ENCODE measurements at regions not wholly inside any gene's neighbourhood (a gene's known extent, or its start where the extent isn't known, plus 50 kb on each side); places are given as distances from the start of the nearest gene placed in this dataset.

DNA sequence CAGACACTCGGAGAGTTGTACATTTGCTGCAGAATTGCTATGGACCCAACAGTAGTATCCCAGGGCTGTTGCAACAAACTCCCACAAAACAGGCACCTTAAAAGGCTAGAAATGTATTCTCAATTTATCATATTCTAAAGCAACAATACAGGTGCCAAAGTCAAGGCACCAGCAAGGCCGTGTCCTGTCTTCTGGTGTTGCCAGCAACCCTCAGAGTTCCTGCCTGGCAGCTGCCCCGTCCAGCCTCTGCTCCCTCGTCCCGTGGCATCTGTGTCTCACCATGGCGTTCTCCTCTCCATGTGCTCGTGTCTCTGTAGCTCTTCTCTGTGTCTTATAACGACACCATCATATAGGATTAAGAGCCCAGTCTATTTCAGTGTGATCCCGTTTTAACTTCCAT is 67.7 kb upstream of the ARGLU1 start:
- DNase-seq: no peak

DNA sequence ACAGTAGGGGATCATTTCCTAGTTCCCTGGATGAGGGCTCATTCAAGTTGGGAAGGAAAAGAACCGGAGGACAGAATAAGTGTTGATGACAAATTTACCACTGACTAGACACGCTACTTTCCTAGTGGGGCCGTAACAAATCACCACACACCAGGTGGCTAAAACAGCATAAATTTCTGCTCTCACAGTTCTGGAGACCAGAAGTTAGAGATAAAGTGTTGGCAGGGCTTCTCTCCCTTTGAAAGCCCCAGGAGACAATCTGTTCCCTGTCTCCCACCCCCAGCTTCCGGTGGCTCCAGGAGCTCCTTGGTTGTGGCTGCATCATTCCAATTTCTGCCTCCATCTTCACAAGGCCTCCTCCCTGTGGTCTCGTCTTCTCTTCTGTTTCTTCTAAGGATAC is 65.4 kb upstream of the ARGLU1 start:
- DNase-seq: no peak

DNA sequence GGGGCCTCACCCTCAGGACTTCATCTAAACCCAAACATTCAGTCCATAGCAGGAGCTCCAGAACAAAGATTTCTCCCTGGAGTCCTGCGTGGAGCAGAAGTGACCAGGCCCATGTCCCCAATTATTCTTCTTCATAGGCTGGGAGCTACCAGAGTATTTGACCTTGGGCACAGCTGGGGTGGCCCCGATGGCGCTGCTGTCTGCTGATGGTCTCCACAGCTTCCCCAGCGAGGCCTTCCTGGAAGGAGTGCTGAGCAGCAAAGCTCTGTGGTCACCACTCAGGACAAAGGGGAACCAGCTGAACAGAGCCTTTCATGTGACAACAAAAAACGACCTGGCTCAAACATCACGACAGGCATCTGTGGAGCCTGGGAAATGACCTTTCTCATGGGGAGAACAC is 62.7 kb upstream of the ARGLU1 start:
- DNase-seq: no peak

DNA sequence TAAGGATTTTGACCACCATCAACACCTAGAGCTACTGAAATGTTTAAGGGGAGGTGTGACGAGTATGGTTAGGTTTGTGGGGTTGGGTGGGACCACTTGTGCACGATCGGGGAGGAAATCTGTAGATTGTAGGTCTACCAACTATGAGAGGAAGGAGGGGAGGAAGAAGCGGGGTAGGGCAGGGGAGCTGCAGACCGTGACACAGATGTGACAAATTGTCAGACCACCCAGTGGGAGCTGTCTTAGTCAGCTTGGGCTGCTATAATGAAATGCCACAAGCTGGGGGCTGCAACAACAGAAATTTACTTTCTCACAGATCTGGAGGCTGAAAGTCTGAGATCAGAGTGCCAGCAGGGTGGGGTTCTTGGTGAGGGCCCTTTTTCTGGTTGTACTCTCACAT is 62.2 kb upstream of the ARGLU1 start:
- DNase-seq: no peak

DNA sequence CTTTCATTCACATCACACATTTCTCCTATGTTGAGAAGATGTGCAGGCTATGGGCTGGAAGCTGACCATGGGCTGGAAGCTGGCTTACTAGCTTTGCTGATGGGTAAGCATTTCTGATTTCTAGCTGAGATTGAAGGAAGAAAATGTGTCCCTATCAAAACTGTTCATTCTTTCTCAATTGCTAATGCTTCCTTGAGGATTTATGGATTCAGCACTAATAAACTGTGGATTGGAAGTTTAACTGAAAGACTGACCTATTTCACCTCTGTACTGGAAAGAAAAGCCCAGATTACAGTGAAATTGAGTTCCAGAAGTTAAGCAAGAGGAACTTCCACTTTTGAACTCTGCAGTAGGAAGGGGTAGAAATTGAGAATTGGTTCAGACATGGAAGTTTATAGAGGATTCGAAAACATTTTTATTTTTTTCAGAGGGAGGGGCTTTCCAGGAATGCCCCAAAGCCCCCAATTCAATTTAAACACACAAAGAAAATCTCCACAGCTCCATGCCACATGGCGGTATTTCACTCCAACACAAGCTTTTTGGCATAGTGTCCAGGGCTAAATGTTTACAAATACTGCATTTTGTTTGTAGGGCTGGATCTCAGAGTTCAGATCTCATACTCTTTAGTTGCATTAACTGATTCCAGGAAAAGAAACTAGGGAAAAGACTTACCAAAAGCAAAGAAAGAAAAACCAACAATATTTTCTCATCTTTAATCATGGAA is 61.2 kb upstream of the ARGLU1 start:
- DNase-seq: no peak

DNA sequence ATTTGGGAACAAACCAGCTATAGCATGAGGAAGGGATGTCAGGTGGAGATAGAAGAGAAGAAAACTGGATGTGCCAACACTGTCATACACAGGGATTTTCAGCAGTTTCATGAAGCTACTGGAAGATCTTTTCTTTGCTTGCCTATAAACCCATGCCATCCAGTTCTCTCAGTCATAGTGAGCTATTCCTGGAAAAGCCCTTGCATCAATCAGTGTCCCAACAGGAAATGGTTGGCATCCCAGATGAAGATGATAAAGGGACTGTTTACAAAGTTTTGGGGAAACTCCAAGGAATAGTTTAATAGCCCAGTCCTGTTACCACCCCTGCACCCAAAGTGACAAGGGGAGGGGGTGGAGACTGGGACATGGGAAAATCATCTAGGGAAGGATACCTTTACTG is 58.5 kb upstream of the ARGLU1 start:
- no peak for DNase-seq

DNA sequence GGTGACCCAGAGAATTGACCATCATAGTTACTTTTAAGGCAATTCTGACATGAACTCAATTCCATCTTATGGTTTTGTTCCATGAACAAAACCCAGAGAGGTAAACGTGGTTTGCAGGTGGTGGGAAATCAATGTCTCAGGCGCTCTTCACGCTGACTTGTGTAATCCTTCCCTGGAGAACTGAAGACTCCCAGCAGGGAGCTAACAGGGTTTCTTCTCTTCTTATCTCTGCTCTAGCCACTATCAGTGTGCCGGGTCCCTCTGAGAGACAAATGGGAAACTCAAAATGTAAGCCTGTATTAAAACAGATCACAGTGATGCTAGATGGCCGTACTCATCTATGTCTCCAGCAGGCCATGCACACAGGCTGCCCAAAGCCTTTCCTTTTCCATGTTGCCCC is 57.6 kb upstream of the ARGLU1 start:
- no peak for DNase-seq

DNA sequence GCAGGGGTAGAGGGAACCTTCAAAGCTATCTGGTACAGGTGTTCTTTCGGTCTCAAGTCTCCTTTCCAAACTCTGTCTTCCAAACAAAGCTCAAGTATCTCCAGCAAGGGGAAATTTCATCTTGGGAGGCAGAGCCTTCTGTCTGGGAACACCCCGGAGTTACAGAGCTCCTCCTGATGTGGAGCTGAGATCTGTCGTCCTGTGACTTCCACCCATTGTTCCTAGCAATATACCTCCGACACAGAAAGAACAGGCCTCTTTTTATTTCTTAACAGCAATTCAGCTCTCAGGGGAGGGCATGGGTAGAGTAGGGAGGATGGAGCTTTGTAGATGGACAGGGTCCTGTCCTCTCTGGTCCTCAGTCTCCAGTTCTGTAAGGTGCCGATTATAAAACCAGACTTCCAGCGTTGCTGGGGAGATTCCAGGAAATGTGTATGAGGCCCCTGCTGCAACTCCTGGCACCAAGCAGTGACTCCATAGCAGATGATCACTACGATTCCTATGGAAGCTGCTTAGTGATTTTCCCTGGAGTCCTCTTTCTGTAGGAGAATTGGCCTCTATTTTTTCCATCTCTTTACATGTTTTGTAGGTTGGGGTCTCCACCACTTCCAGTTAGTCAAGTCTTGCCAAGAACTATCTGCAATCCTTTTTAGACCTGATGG is 56.0 kb upstream of the ARGLU1 start:
- peak; percentile 19 for DNase-seq

DNA sequence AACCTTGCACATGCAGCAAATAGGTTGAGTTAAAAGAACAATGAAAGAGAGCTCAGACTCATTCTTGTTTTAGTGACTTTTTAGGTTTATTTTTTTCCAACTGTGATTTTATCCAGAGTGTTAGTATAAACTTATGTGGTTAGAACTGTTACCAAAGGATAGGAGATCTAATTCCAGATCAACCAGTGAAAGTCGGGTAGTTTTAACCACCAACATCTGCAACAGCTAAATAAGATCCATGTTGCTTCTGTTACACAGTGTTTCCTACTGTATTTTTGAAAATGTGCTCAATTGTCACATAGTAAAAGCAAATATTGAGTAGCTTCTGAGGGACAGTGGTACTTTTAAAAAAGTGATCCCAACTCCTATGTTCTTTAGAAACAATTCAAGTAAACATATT is 53.9 kb upstream of the ARGLU1 start:
- DNase-seq: no peak

DNA sequence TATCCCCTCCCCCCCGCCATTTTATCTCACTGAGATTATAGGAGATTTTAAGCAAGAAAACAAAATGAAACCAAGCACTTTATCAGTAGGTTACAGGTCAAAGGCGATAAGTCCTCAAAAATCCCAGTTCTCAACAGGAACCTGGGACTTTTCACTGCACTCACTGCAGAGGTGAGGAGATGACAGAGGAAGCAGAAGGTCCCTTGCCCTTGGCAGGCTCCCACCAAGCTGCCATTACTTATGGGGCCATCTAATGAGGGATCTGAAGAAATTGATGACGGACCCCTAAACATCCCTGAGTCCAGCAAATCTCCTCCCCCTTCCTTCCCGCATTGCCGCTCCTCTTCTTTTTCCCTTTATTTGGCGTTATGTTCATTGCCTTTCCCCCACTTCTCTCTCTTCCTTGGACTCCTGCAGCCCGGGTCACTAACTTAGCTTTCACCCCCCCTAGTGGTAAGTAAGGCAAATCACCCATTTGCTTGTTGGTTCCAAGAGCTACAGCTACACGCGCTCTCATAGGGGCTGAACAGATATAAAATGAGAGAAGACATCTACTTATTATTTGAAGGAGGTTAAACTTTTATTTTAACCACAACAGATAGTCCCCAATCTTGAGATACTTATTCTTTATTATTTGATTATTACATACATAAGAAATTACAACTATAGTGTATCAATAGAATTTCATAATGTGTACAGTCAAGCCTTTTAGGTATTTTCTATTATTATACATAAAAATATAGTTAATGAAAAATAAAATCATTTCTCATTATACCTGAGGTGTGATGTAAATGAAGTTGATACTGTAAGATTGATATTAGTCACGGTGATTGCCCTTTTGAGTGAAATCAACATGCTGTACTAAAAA is 52.0 kb upstream of the ARGLU1 start:
- DNase-seq: peak; percentile 76
